AG04450 (cell line): ENCODE measurements at regions not wholly inside any gene's neighbourhood (a gene's known extent, or its start where the extent isn't known, plus 50 kb on each side); places are given as distances from the start of the nearest gene placed in this dataset.

Experiments used
- CTCF ChIA-PET: fragments of 300-600, 350-600 bp; formaldehyde crosslinking; extraction: SDS; loops from one replicate; lab custom pipeline; 2022; ENCODE audit warnings: antibody characterized with exemption, inconsistent platforms; lab: Charles Lee
- POLR2A ChIA-PET: fragments of 350-600 bp; formaldehyde crosslinking; extraction: SDS; loops from one replicate; lab custom pipeline; 2021; ENCODE audit warnings: antibody characterized with exemption, inconsistent platforms; lab: Yijun Ruan, JAX
- DNase-seq: peaks from one replicate; pipeline ENCODE4 v3.0.0-alpha.2; 2011; ENCODE audit warnings: low read depth, low spot score
- H3K27ac ChIP-seq: one replicate; pipeline ENCODE4 v1.5.1; 2012; ENCODE audit warnings: low read depth, low read length, control low read depth
- H3K27me3 ChIP-seq: one replicate; pipeline ENCODE4 v1.6.0; 2012; ENCODE audit warnings: low read length; ENCODE audit not compliant: control insufficient read depth, insufficient read depth
- H3K4me3 ChIP-seq: 2 replicates; pipeline ENCODE4 v1.5.1; 2011; ENCODE audit warnings: mild to moderate bottlenecking, low read depth, low read length, control low read depth
- H3K9me3 ChIP-seq: 2 replicates; pipeline ENCODE4 v1.5.1; 2012; ENCODE audit warnings: low read length; ENCODE audit not compliant: control insufficient read depth, insufficient read depth
- CTCF ChIP-seq: IDR thresholded peaks from 2 replicates; pipeline ENCODE4 v1.5.1; 2011; ENCODE audit warnings: low read depth, low read length, control low read depth, inconsistent platforms

- H3K27me3 ChIP-seq = no peaks in the 10 kb centered on the region
- ChIA-PET POLR2A (no interaction called here), CTCF (no interaction called here)
- no peak overlapping the region for H3K4me3 ChIP-seq
- TF ChIP-seq CTCF = no peak
- no peak for DNase-seq
- peaks cover 3% of the 10 kb centered on the region; the same call in 1 of the 2 replicates for H3K9me3 ChIP-seq
- H3K27ac ChIP-seq = no peak overlapping the region
Measured at GRCh38 chr21:35170818-35171217, 121.7 kb upstream of the RUNX1 start.

GRCh38 chr21:35170244-35170643 lies 121.1 kb upstream of the RUNX1 start:
- H3K27me3 ChIP-seq = no peaks in the 10 kb centered on the region
- no peak overlapping the region for H3K4me3 ChIP-seq
- POLR2A ChIA-PET = no interaction called here
- H3K9me3 ChIP-seq = peaks cover 3% of the 10 kb centered on the region; the same call in 1 of the 2 replicates
- DNase-seq = no peak
- H3K27ac ChIP-seq = no peak overlapping the region
- CTCF ChIA-PET = no interaction called here
- no peak for TF ChIP-seq CTCF

DNA sequence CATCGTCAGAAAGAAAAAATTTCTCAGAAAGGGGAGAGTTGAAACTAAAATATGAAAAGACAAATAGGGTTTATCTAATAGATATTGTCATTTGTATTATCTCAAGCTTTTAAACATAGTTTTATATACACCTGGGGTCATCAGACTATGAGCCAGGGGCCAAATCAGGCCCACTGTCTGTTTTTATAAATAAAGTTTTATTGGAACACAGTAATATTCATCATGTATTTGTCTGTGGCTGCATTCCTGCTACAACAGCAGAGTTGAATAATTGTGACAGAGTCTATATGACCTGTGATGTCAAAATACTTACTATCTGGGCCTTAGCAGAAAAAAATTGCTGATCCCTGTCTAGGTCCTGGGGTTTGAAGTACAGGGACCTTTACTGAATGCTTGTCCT lies 120.5 kb upstream of the RUNX1 start:
- H3K4me3 ChIP-seq = no peak overlapping the region
- TF ChIP-seq CTCF = no peak
- peaks cover 3% of the 10 kb centered on the region; the same call in 1 of the 2 replicates for H3K9me3 ChIP-seq
- POLR2A ChIA-PET = interaction anchor here (0.5 kb wide), 1 partner anchor 280 kb away, joined by 3 read pairs; no protein-coding TSS in a partner anchor
- no peak for DNase-seq
- CTCF ChIA-PET = no interaction called here
- H3K27ac ChIP-seq = no peak overlapping the region
- no peaks in the 10 kb centered on the region for H3K27me3 ChIP-seq

DNA sequence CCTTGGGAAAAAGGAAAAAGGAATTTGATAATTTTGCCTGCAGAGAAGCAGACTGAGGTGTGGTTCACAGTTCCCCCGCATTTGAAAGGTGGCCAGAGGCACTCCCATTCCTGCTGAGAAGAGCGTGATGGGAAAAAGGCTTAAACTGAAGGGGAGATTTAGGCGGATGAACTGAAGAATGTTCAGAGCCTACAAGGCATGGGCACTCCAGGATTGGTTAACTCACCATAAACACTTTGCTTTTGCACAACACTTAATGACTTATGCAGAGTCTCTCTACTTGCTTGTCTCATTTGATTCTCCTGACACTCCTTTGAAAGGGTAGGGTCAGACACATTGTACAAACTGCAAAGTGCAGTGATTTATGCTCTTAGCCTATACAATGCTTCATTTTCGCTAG lies 119.6 kb upstream of the RUNX1 start:
- no peak for DNase-seq
- peaks cover 3% of the 10 kb centered on the region; the same call in 1 of the 2 replicates for H3K9me3 ChIP-seq
- no peak overlapping the region for H3K4me3 ChIP-seq
- ChIA-PET CTCF (no interaction called here), POLR2A (no interaction called here)
- H3K27ac ChIP-seq = no peak overlapping the region
- H3K27me3 ChIP-seq = no peaks in the 10 kb centered on the region
- TF ChIP-seq CTCF = no peak

- H3K27me3 ChIP-seq = no peaks in the 10 kb centered on the region
- H3K27ac ChIP-seq = no peak overlapping the region
- no peak for DNase-seq
- POLR2A ChIA-PET = no interaction called here
- H3K4me3 ChIP-seq = no peak overlapping the region
- no peak for TF ChIP-seq CTCF
- CTCF ChIA-PET = no interaction called here
- no peaks in the 10 kb centered on the region for H3K9me3 ChIP-seq
Measured at GRCh38 chr21:35164971-35165483, 115.9 kb upstream of the RUNX1 start.
